ENCODE measurements at regions not wholly inside any gene's neighbourhood (a gene's known extent, or its start where the extent isn't known, plus 50 kb on each side); places are given as distances from the start of the nearest gene placed in this dataset.

DNA sequence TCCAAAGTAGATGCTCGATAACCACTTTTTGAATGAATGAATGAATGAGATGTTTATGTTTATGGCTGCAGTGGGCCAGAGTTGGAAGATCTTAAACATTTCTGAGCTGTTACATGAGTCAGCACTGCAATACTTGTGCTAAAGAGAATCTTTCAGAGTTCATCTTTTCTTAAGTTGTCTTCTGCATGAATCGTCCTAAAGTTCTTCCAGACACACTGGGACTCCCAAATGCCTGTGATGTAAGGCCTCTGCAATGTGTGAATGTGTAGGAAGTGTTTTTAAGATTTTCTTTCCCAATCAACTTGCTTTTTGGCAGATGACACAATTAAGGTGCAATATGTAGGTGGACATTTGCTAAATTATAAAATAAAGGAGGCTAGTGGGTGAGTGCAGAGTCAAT is 50.3 kb upstream of the TRIM9 start:
- ATAC-seq, result no peak
- Mint-ChIP-seq H3K36me3 (peaks cover 0 to 22% (median 14%) of the 10 kb centered on the region in 3 donors), H3K27ac (no peak overlapping the region), H3K27me3 (peaks cover 0 to 5% (median 3%) of the 10 kb centered on the region in 5 donors), H3K4me3 (no peak overlapping the region), H3K4me1 (no peaks in the 10 kb centered on the region), H3K9me3 (peaks cover 7 to 25% (median 10%) of the 10 kb centered on the region in 9 donors)
- no peak for DNase-seq
- POLR2A ChIA-PET, result no interaction called here

DNA sequence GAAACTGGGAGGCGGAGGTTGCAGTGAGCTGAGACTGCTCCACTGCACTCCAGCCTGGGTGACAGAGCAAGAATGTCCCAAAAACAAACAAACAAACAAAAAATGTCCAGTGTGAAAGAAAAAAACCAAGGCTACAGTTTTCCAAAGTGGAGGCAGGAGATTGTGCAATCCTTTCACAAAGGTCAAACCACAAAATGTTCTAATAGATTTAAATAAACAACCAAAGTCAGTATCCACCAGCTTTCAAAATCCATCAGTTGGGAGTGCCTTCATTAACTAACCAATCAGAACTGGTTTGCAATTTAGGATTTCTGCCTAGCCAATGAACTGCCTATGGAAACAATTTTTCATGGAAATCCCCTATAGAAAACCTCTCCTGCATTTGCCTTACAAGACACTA is 52.3 kb upstream of the TRIM9 start:
- Mint-ChIP-seq H3K36me3 (peaks cover 0 to 18% (median 14%) of the 10 kb centered on the region in 3 donors), H3K4me3 (no peak overlapping the region), H3K27me3 (peaks cover 0 to 5% (median 3%) of the 10 kb centered on the region in 5 donors), H3K27ac (no peak overlapping the region), H3K9me3 (peaks cover 6 to 39% (median 10%) of the 10 kb centered on the region in 9 donors), H3K4me1 (no peaks in the 10 kb centered on the region)
- POLR2A ChIA-PET, result no interaction called here
- no peak for DNase-seq
- no peak for ATAC-seq

DNA sequence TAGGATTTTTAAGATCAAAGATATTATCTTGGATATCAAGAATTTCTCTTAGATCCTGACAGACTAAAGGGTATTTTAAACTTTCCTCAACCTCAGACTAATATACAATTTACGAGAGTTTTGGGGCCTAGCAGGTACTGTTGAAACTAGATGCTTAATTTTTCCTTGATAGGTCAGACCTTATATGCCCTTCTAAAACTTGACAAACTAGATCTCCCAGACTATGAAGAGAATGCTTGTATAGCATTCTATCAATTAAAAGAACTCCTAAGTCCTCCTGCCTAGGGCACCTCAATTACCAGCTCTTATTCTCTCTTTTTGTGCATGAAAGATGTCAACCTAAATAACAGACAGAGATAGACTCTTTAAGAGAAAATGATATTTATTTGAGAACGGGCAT is 60.4 kb upstream of the TRIM9 start:
- POLR2A ChIA-PET, result no interaction called here
- H3K27ac Mint-ChIP-seq, result no peak overlapping the region

DNA sequence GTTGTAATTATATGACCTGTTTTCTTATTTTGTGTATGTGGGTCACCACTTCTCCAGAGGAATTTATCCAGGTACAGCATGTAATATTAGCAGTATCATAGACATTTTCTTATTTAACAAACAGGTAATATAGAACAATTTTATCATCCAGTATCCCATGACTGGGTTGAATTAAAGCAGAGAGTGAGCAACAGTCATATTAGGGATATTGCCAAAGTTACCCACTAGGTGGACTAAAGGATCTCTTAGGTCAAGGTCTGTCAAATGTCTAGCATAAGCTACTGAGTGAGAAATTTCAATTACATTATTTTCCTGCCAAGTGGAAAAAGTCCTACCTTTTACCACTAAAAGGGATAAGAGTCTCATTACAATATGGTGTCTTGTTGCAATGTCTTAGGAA is 62.1 kb upstream of the TRIM9 start:
- Mint-ChIP-seq H3K9me3 (peaks cover 0 to 2% (median 0%) of the 10 kb centered on the region in 9 donors), H3K4me3 (no peak overlapping the region), H3K27ac (no peak overlapping the region), H3K4me1 (no peaks in the 10 kb centered on the region), H3K27me3 (no peaks in the 10 kb centered on the region), H3K36me3 (no peaks in the 10 kb centered on the region)
- POLR2A ChIA-PET, result no interaction called here
- no peak for DNase-seq
- ATAC-seq, result no peak

More for the DNA sequence above, 60.4 kb upstream of the TRIM9 start:
- Mint-ChIP-seq H3K9me3 (peaks cover 0 to 13% (median 0%) of the 10 kb centered on the region in 9 donors), H3K36me3 (no peaks in the 10 kb centered on the region), H3K4me1 (no peaks in the 10 kb centered on the region), H3K4me3 (no peak overlapping the region), H3K27me3 (no peaks in the 10 kb centered on the region)
- ATAC-seq (no peak), DNase-seq (no peak)

DNA sequence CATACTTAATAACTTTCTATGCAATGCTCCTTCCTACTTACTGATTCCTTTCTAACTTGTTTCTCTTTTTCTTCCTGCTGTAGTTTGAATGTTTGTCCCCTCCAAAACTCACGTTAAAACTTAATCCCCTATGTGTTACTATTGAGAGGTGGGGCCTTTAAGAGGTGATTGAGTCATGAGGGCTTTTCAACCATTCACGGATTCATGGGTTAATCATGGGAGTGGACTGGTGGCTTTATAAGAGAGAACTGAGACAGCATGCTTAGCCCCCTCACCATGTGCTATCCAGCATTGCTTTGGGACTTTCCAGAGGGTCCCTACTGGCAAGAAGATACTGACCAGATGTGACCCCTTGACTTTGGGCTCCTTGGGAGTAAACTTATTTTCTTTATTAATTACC is 66.0 kb upstream of the TRIM9 start:
- POLR2A ChIA-PET, result no interaction called here
- Mint-ChIP-seq H3K27ac (peak overlapping the region in 1 of 10 donors; percentile 63), H3K27me3 (no peaks in the 10 kb centered on the region), H3K9me3 (no peaks in the 10 kb centered on the region), H3K4me3 (no peak overlapping the region), H3K36me3 (no peaks in the 10 kb centered on the region), H3K4me1 (no peaks in the 10 kb centered on the region)
- no peak for DNase-seq
- no peak for ATAC-seq

DNA sequence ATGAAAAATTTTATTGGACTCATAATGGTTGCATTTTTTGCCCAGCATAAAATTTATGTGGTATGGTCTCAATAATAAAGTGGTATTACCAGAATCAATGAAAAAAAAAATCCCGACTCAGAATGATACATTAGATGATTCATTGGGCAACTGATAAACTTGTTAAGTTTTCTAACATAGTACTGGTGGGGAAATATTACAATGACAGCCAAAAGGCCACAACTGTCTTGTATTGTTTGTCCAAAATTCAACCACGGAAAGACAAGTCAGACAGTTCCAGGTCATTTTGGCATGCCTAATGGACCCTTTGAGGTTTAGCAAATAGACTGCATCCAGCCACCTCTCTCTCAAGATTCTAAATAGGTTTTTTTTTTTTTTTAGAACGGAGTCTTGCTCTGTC is 70.5 kb upstream of the TRIM9 start:
- Mint-ChIP-seq H3K9me3 (no peaks in the 10 kb centered on the region), H3K27me3 (no peaks in the 10 kb centered on the region), H3K4me1 (no peaks in the 10 kb centered on the region), H3K4me3 (no peak overlapping the region), H3K36me3 (no peaks in the 10 kb centered on the region), H3K27ac (no peak overlapping the region)
- POLR2A ChIA-PET, result no interaction called here
- ATAC-seq (no peak), DNase-seq (no peak)

DNA sequence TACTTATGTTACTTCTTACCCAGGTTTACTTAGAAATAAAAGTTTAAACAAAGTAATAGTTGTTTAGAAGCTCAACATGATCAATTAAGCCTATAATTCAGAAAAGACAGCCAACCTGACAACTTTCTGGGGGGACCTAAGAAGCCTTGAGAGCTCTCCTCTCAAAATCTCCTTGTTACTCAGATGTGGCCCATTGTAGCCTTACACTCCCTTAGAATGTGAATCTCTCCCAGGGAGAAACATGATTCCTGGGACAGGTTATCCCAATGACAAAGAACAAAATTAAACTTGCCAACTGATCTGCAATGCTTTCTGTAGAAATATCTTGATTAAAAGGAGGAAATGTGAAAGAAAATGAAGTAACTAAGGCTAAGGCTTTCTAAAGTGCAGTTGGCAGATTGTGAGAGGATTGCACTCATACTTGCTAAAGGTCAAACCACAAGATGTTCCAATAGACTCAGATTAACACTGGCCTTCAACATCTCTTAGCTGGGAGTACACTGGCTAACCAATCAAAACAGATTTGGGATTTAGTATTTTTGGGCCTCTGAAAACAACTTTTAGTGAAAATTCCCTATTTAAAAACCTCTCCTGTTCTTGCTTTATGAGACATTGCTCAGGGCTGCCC is 72.3 kb upstream of the TMX1 start:
- Mint-ChIP-seq H3K4me3 (no peak overlapping the region), H3K27me3 (peaks cover 0 to 1% (median 0%) of the 10 kb centered on the region in 5 donors), H3K36me3 (no peaks in the 10 kb centered on the region), H3K27ac (no peak overlapping the region), H3K4me1 (no peaks in the 10 kb centered on the region), H3K9me3 (no peaks in the 10 kb centered on the region)
- no peak for DNase-seq
- ATAC-seq, result no peak
- POLR2A ChIA-PET, result no interaction called here

DNA sequence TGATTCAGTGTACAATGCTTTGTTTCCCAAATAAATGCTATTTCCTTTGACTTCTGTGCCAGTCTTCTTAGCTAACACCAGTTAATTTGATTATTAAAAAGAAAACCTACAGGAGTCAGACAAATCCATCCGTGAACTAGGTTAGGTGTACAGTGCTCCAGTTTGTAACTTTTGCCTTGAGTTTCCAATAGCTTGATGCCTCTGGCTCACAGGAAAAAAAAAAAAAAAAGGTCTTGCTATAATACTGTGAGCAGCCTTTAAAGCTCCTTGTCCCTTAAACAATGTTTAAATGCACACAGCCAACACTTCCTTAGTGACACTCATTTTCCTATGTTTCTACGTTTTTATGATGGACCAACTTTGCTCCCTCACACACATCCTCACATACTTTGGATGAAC is 71.8 kb upstream of the TMX1 start:
- Mint-ChIP-seq H3K4me3 (no peak overlapping the region), H3K4me1 (no peaks in the 10 kb centered on the region), H3K36me3 (no peaks in the 10 kb centered on the region), H3K27me3 (peaks cover 0 to 1% (median under 1%) of the 10 kb centered on the region in 5 donors), H3K9me3 (no peaks in the 10 kb centered on the region), H3K27ac (no peak overlapping the region)
- ATAC-seq (no peak), DNase-seq (no peak)
- POLR2A ChIA-PET, result no interaction called here

DNA sequence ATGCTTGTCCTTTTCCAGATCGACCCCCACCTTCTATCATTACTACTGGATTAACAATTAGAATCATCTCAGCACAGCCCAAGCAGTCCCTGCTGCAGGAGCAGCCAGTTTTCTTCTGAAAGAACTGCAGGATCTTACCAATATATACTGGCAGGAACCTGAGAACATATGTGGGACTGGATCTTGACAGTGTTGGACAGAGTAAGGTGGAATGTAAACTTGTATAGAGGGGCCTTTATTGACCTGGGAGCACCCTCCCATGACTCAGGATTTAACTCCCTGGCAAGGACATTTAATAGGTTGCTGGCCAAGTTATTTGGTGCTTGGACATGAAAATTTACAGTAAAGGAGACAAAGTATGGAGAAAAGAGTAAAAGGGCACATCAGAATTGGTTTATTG is 66.2 kb upstream of the TMX1 start:
- no peaks in the 10 kb centered on the region for H3K9me3 Mint-ChIP-seq
- no peak for ATAC-seq
- no peak overlapping the region for H3K4me3 Mint-ChIP-seq
- H3K27me3 Mint-ChIP-seq, result peaks cover 3 to 29% (median 11%) of the 10 kb centered on the region in 5 donors
- POLR2A ChIA-PET, result no interaction called here
- H3K27ac Mint-ChIP-seq, result no peak overlapping the region
- no peak for DNase-seq
- H3K4me1 Mint-ChIP-seq, result no peaks in the 10 kb centered on the region
- H3K36me3 Mint-ChIP-seq, result no peaks in the 10 kb centered on the region

DNA sequence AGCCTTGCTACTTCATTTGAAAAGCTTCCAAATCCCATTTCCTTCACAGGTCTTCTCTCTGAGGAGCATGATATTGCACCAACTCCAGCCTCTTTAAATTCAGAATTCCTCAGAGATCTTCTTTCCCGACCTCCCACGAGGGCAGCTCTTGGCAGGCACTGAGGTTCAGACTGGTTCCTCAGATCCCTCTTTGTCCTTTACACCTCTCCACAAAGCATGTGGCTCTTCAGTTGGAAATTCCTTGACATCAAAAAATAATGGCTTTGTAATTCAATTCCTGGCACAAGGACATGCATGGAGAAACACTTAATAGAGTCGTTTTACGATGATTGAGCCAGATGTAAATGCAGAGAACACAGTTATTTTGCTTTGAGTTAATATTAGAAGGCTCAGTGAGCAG is 63.2 kb upstream of the TMX1 start:
- H3K27me3 Mint-ChIP-seq, result peaks cover 3 to 29% (median 13%) of the 10 kb centered on the region in 5 donors
- no peak overlapping the region for H3K4me3 Mint-ChIP-seq
- DNase-seq, result no peak
- no peak for ATAC-seq
- no peak overlapping the region for H3K27ac Mint-ChIP-seq
- POLR2A ChIA-PET, result no interaction called here
- no peaks in the 10 kb centered on the region for H3K4me1 Mint-ChIP-seq
- H3K36me3 Mint-ChIP-seq, result no peaks in the 10 kb centered on the region
- H3K9me3 Mint-ChIP-seq, result peaks cover 0 to 2% (median 0%) of the 10 kb centered on the region in 9 donors

DNA sequence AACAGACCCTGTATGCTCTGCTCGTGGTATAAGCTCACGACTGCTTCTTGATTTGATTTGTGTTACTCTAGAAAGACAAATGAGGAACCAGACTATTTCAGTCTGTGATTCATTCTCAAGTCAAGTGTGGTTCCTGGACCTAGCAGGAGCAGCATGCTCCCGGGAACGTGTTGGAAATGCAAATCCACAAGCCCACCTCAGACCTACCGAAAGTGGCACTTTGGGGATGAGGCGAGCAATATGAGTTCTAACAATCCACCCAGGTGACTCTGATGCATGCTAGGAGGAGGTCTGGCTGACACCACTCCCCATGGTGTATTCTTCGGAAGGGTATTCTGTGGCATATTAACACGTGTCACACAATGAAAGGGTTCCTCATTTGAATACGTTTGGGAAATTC is 59.5 kb upstream of the TMX1 start:
- no peaks in the 10 kb centered on the region for H3K4me1 Mint-ChIP-seq
- no peak overlapping the region for H3K27ac Mint-ChIP-seq
- H3K27me3 Mint-ChIP-seq, result peaks cover under 1 to 17% (median 6%) of the 10 kb centered on the region in 5 donors
- no peaks in the 10 kb centered on the region for H3K36me3 Mint-ChIP-seq
- peaks cover 0 to 2% (median 0%) of the 10 kb centered on the region in 9 donors for H3K9me3 Mint-ChIP-seq
- no peak for ATAC-seq
- no peak overlapping the region for H3K4me3 Mint-ChIP-seq
- DNase-seq, result no peak
- POLR2A ChIA-PET, result no interaction called here

DNA sequence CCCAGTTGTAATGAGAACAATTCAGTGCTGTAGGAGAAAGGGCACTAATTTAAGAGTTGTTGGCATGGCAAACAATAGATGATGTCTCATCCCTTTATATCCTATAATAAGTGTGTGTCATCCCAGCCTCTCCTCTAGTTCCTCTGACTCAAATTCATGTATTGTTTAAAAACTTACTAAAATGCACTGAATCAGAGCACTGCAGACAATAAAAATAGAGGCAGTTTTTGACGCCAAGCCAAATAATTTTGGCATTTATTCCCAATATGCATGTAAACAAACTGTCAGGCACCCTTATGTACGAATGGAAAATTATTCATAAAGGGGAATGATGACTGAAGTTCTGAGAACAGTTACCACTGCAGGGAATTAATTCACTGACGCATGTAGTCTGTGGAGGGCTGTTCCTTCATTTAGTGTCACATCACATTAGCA is 57.9 kb upstream of the TMX1 start:
- no peak overlapping the region for H3K4me3 Mint-ChIP-seq
- no peaks in the 10 kb centered on the region for H3K4me1 Mint-ChIP-seq
- no peak overlapping the region for H3K27ac Mint-ChIP-seq
- ATAC-seq (no peak), DNase-seq (no peak)
- H3K27me3 Mint-ChIP-seq, result peaks cover 0 to 2% (median 0%) of the 10 kb centered on the region in 5 donors
- POLR2A ChIA-PET, result no interaction called here
- peaks cover 0 to 2% (median 0%) of the 10 kb centered on the region in 9 donors for H3K9me3 Mint-ChIP-seq
- H3K36me3 Mint-ChIP-seq, result no peaks in the 10 kb centered on the region

DNA sequence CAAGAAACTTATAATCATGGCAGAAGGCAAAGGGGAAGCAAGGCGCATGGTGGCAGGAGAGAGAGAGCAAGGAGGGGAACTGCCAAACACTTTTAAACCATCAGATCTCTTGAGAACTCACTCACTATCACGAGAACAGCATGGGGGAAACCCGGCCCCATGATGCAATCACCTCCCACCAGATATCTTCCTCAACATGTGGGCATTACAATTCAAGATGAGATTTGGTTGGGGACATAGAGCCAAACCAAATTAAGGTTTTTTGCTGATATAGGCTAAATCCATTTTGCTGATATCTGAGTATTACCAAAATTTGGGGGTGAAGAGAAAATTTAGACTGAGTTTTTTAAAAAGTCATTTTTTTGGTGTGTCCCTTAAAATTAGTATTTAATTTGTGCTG is 54.9 kb upstream of the TMX1 start:
- POLR2A ChIA-PET, result no interaction called here
- Mint-ChIP-seq H3K4me1 (no peaks in the 10 kb centered on the region), H3K36me3 (no peaks in the 10 kb centered on the region)

DNA sequence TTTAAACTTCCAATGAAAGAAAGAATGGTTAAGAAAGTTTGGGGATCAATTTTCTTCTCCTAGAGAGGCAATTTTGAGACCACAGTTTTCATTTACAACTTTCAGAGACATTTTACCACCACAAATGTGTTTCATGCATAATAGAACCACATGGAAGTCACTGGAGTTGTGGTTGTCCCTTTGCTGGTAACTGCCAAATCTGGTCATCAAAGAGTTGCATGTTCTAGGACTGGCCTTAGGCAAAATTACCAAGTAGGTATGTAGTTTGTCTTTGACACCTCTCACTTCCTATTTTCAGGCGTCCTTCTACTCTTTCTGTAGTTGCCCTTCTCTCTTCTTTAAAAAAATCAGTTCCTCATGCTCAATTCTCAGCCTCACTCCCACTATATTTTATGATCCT is 54.3 kb upstream of the TMX1 start:
- Mint-ChIP-seq H3K9me3 (no peaks in the 10 kb centered on the region), H3K27me3 (peaks cover 0 to 1% (median 0%) of the 10 kb centered on the region in 5 donors), H3K4me1 (no peaks in the 10 kb centered on the region), H3K4me3 (no peak overlapping the region), H3K27ac (peak overlapping the region in 1 of 10 donors; percentile 87), H3K36me3 (no peaks in the 10 kb centered on the region)
- no peak for DNase-seq
- POLR2A ChIA-PET, result no interaction called here
- no peak for ATAC-seq

More for the DNA sequence above, 54.9 kb upstream of the TMX1 start:
- Mint-ChIP-seq H3K27me3 (peaks cover 0 to 1% (median 0%) of the 10 kb centered on the region in 5 donors), H3K9me3 (no peaks in the 10 kb centered on the region), H3K27ac (no peak overlapping the region), H3K4me3 (no peak overlapping the region)
- no peak for ATAC-seq
- no peak for DNase-seq
